ENCODE measurements at regions not wholly inside any gene's neighbourhood (a gene's known extent, or its start where the extent isn't known, plus 50 kb on each side); places are given as distances from the start of the nearest gene placed in this dataset.
A peak's percentile ranks its signal among the peaks of the same experiment; 100 is the strongest.

GRCh38 chr9:28034242-28034641, 461.0 kb upstream of the C9orf72 start:
- DNase-seq: no peak

- DNase-seq: no peak
Measured at GRCh38 chr9:28037968-28038367, 464.7 kb upstream of the C9orf72 start.

- no peak for DNase-seq
Measured at GRCh38 chr9:28045051-28045450, 471.8 kb upstream of the C9orf72 start.

- DNase-seq: no peak
Measured at GRCh38 chr9:28050046-28050445, 476.8 kb upstream of the C9orf72 start.

- no peak for DNase-seq
Measured at GRCh38 chr9:28050941-28051340, 477.7 kb upstream of the C9orf72 start.

- no peak for DNase-seq
Measured at GRCh38 chr9:28051559-28052503, 478.6 kb upstream of the C9orf72 start.

- no peak for DNase-seq
Measured at GRCh38 chr9:28053096-28053777, 480.0 kb upstream of the C9orf72 start.

- DNase-seq: no peak
Measured at GRCh38 chr9:28056006-28056405, 482.7 kb upstream of the C9orf72 start.

- no peak for DNase-seq
Measured at GRCh38 chr9:28056466-28056865, 483.2 kb upstream of the C9orf72 start.

GRCh38 chr9:28059192-28059591, 485.9 kb upstream of the C9orf72 start:
- DNase-seq: no peak

GRCh38 chr9:28064241-28064815, 491.0 kb upstream of the C9orf72 start:
- DNase-seq: no peak

GRCh38 chr9:28073270-28073669, 500.0 kb upstream of the C9orf72 start:
- peak; percentile 28 to 68 for DNase-seq

GRCh38 chr9:28079677-28080076, 506.4 kb upstream of the C9orf72 start:
- DNase-seq: no peak

- no peak for DNase-seq
Measured at GRCh38 chr9:28082671-28083070, 509.4 kb upstream of the C9orf72 start.

GRCh38 chr9:28086881-28087280, 513.6 kb upstream of the C9orf72 start:
- no peak for DNase-seq

- no peak for DNase-seq
Measured at GRCh38 chr9:28092981-28093936, 520.0 kb upstream of the C9orf72 start.

GRCh38 chr9:28101509-28101908, 528.2 kb upstream of the C9orf72 start:
- DNase-seq: no peak

GRCh38 chr9:28105001-28105400, 531.7 kb upstream of the C9orf72 start:
- DNase-seq: no peak

- peak; percentile 85 to 92 for DNase-seq
Measured at GRCh38 chr9:28120184-28120583, 546.9 kb upstream of the C9orf72 start.

- peak in 1 of 2 experiments; percentile 74 for DNase-seq
Measured at GRCh38 chr9:28120626-28121025, 547.3 kb upstream of the C9orf72 start.

GRCh38 chr9:28121366-28121765, 548.1 kb upstream of the C9orf72 start:
- DNase-seq: peak in 1 of 2 experiments; percentile 57

GRCh38 chr9:28124917-28125316, 551.6 kb upstream of the C9orf72 start:
- no peak for DNase-seq

All from NCI-H2081 (cell line).